C4-2B (cell line): ENCODE measurements at regions not wholly inside any gene's neighbourhood (a gene's known extent, or its start where the extent isn't known, plus 50 kb on each side); places are given as distances from the start of the nearest gene placed in this dataset.

Experiments
- ZFX ChIP-seq: fragments of 450-650 bp; IDR thresholded peaks from 2 replicates; pipeline ENCODE4 v1.6.1; 2017
- TF ChIP-seq, protein P1 (sequence below): fragments of 450-650 bp; conservative IDR thresholded peaks from 2 replicates; pipeline ENCODE4 v1.5.1; 2017; ENCODE audit warnings: mild to moderate bottlenecking

DNA sequence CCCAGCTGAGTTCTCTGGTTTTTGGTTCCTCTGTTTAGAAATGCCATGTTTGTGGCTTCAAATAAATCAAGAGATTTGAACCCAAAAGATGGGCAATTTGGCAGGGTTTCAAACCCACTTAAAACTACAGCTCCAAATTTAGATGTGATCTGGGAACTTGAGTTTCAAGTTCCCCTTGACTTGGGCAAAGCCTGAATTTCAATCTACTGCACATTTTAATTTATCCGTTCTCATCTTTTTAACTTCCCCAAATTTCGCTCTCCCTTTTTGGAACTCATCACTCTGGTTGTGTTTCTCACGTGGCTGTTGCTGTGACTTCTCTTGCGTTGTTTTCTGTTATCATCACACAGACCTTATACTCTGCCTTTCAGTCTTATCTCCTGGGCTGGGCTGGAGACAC is 230.9 kb downstream of the CDC5L start:
- TF ChIP-seq, protein P1, sequence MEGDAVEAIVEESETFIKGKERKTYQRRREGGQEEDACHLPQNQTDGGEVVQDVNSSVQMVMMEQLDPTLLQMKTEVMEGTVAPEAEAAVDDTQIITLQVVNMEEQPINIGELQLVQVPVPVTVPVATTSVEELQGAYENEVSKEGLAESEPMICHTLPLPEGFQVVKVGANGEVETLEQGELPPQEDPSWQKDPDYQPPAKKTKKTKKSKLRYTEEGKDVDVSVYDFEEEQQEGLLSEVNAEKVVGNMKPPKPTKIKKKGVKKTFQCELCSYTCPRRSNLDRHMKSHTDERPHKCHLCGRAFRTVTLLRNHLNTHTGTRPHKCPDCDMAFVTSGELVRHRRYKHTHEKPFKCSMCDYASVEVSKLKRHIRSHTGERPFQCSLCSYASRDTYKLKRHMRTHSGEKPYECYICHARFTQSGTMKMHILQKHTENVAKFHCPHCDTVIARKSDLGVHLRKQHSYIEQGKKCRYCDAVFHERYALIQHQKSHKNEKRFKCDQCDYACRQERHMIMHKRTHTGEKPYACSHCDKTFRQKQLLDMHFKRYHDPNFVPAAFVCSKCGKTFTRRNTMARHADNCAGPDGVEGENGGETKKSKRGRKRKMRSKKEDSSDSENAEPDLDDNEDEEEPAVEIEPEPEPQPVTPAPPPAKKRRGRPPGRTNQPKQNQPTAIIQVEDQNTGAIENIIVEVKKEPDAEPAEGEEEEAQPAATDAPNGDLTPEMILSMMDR: no peak
- TF ChIP-seq ZFX: no peak
